ENCODE measurements at regions not wholly inside any gene's neighbourhood (a gene's known extent, or its start where the extent isn't known, plus 50 kb on each side); places are given as distances from the start of the nearest gene placed in this dataset.
"Not testable (repeated sequence)": the region's sequence is repeated elsewhere in the genome, so short reads cannot be mapped to it uniquely, and the experiment has no call there.

GRCh38 chr4:3601992-3602391, 69.8 kb upstream of the LRPAP1 start:
- Histone ChIP-seq H3K9me2 (replicated peaks; ENCODE audit: insufficient read depth, low read length) (no peaks in the 10 kb centered on the region), H3K36me3 (replicated peaks; ENCODE audit: insufficient read depth, low read length) (no peaks in the 10 kb centered on the region), H3F3A (ENCODE audit: insufficient read depth, low read length) (no peaks in the 10 kb centered on the region), H3K27me3 (replicated peaks; ENCODE audit: insufficient read depth, low read length) (peaks cover 10% of the 10 kb centered on the region; the same call in 1 of the 2 replicates), H3K79me2 (ENCODE audit: low read length) (no peaks in the 10 kb centered on the region), H3K9me3 (replicated peaks; ENCODE audit: insufficient read depth, low read length) (no peaks in the 10 kb centered on the region), H2AFZ (ENCODE audit: low read length) (no peak overlapping the region), H3K4me3 (ENCODE audit: low read length) (no peak overlapping the region), H3K9ac (ENCODE audit: low read length) (no peak overlapping the region), H3K4me2 (ENCODE audit: low read depth, low read length) (no peak overlapping the region), H4K20me1 (ENCODE audit: insufficient read depth, low read length) (no peaks in the 10 kb centered on the region), H3K4me1 (ENCODE audit: low read length) (no peaks in the 10 kb centered on the region), H3K27ac (ENCODE audit: low read length) (no peak overlapping the region)
- TF ChIP-seq CTCF (IDR thresholded peaks at IDR 0.05; ENCODE audit: low read length) (no peak), EZH2 (optimal IDR thresholded peaks at IDR 0.05; ENCODE audit: low read depth, low read length) (no peak), EZH2phosphoT487 (IDR thresholded peaks at IDR 0.05; ENCODE audit: low read length) (no peak)
- no peak for DNase-seq

- H3K4me2 ChIP-seq (ENCODE audit: low read depth, low read length); H3F3A ChIP-seq (ENCODE audit: insufficient read depth, low read length); H3K27ac ChIP-seq (ENCODE audit: low read length); H3K4me3 ChIP-seq (ENCODE audit: low read length); H3K4me1 ChIP-seq (ENCODE audit: low read length); H3K9me3 ChIP-seq (replicated peaks; ENCODE audit: insufficient read depth, low read length); H3K79me2 ChIP-seq (ENCODE audit: low read length); H2AFZ ChIP-seq (ENCODE audit: low read length); H4K20me1 ChIP-seq (ENCODE audit: insufficient read depth, low read length); H3K36me3 ChIP-seq (replicated peaks; ENCODE audit: insufficient read depth, low read length); H3K9ac ChIP-seq (ENCODE audit: low read length); H3K9me2 ChIP-seq (replicated peaks; ENCODE audit: insufficient read depth, low read length); DNase-seq: not testable (repeated sequence)
- H3K27me3 ChIP-seq (replicated peaks; ENCODE audit: insufficient read depth, low read length): peaks cover 16% of the 10 kb centered on the region; the same call in 1 of the 2 replicates
These were observed 69.0 kb upstream of the LRPAP1 start for GRCh38 chr4:3601108-3601690.

- peaks cover 19% of the 10 kb centered on the region; the same call in 1 of the 2 replicates for H3K27me3 ChIP-seq (replicated peaks; ENCODE audit: insufficient read depth, low read length)
- H3K9ac ChIP-seq (ENCODE audit: low read length): no peak overlapping the region
- no peaks in the 10 kb centered on the region for H3K36me3 ChIP-seq (replicated peaks; ENCODE audit: insufficient read depth, low read length)
- H3F3A ChIP-seq (ENCODE audit: insufficient read depth, low read length): no peaks in the 10 kb centered on the region
- H2AFZ ChIP-seq (ENCODE audit: low read length): no peak overlapping the region
- no peak overlapping the region for H3K27ac ChIP-seq (ENCODE audit: low read length)
- H4K20me1 ChIP-seq (ENCODE audit: insufficient read depth, low read length): no peaks in the 10 kb centered on the region
- no peaks in the 10 kb centered on the region for H3K9me3 ChIP-seq (replicated peaks; ENCODE audit: insufficient read depth, low read length)
- H3K4me2 ChIP-seq (ENCODE audit: low read depth, low read length): no peak overlapping the region
- no peaks in the 10 kb centered on the region for H3K9me2 ChIP-seq (replicated peaks; ENCODE audit: insufficient read depth, low read length)
- DNase-seq: no peak
- TF ChIP-seq EZH2phosphoT487 (IDR thresholded peaks at IDR 0.05; ENCODE audit: low read length): no peak
- TF ChIP-seq CTCF (IDR thresholded peaks at IDR 0.05; ENCODE audit: low read length): no peak
- no peak for TF ChIP-seq EZH2 (optimal IDR thresholded peaks at IDR 0.05; ENCODE audit: low read depth, low read length)
- no peak overlapping the region for H3K4me3 ChIP-seq (ENCODE audit: low read length)
- no peaks in the 10 kb centered on the region for H3K79me2 ChIP-seq (ENCODE audit: low read length)
- no peaks in the 10 kb centered on the region for H3K4me1 ChIP-seq (ENCODE audit: low read length)
These were observed 67.7 kb upstream of the LRPAP1 start for GRCh38 chr4:3599951-3600350.

GRCh38 chr4:3598695-3599227, 66.5 kb upstream of the LRPAP1 start:
- H3K79me2 ChIP-seq (ENCODE audit: low read length): no peaks in the 10 kb centered on the region
- H3K27me3 ChIP-seq (replicated peaks; ENCODE audit: insufficient read depth, low read length): peaks cover 19% of the 10 kb centered on the region; the same call in 1 of the 2 replicates
- H3K9ac ChIP-seq (ENCODE audit: low read length): no peak overlapping the region
- H3K4me3 ChIP-seq (ENCODE audit: low read length): no peak overlapping the region
- H3F3A ChIP-seq (ENCODE audit: insufficient read depth, low read length): no peaks in the 10 kb centered on the region
- H3K36me3 ChIP-seq (replicated peaks; ENCODE audit: insufficient read depth, low read length): no peaks in the 10 kb centered on the region
- H3K27ac ChIP-seq (ENCODE audit: low read length): no peak overlapping the region
- H4K20me1 ChIP-seq (ENCODE audit: insufficient read depth, low read length): no peaks in the 10 kb centered on the region
- no peaks in the 10 kb centered on the region for H3K9me2 ChIP-seq (replicated peaks; ENCODE audit: insufficient read depth, low read length)
- no peak overlapping the region for H3K4me2 ChIP-seq (ENCODE audit: low read depth, low read length)
- DNase-seq: no peak
- no peaks in the 10 kb centered on the region for H3K9me3 ChIP-seq (replicated peaks; ENCODE audit: insufficient read depth, low read length)
- H3K4me1 ChIP-seq (ENCODE audit: low read length): no peaks in the 10 kb centered on the region
- no peak overlapping the region for H2AFZ ChIP-seq (ENCODE audit: low read length)
- TF ChIP-seq EZH2 (optimal IDR thresholded peaks at IDR 0.05; ENCODE audit: low read depth, low read length) (no peak), CTCF (IDR thresholded peaks at IDR 0.05; ENCODE audit: low read length) (no peak), EZH2phosphoT487 (IDR thresholded peaks at IDR 0.05; ENCODE audit: low read length) (no peak)

- not testable (repeated sequence) for H3K9me3 ChIP-seq (replicated peaks; ENCODE audit: insufficient read depth, low read length); DNase-seq; H4K20me1 ChIP-seq (ENCODE audit: insufficient read depth, low read length); H3K9me2 ChIP-seq (replicated peaks; ENCODE audit: insufficient read depth, low read length); H3K4me1 ChIP-seq (ENCODE audit: low read length); H3K4me2 ChIP-seq (ENCODE audit: low read depth, low read length); H3K4me3 ChIP-seq (ENCODE audit: low read length); H3F3A ChIP-seq (ENCODE audit: insufficient read depth, low read length); H3K9ac ChIP-seq (ENCODE audit: low read length); H3K36me3 ChIP-seq (replicated peaks; ENCODE audit: insufficient read depth, low read length); H3K27ac ChIP-seq (ENCODE audit: low read length); H2AFZ ChIP-seq (ENCODE audit: low read length); H3K79me2 ChIP-seq (ENCODE audit: low read length)
- peaks cover 19% of the 10 kb centered on the region; the same call in 1 of the 2 replicates for H3K27me3 ChIP-seq (replicated peaks; ENCODE audit: insufficient read depth, low read length)
These were observed 65.8 kb upstream of the LRPAP1 start for GRCh38 chr4:3597896-3598505.
